ENCODE measurements at regions not wholly inside any gene's neighbourhood (a gene's known extent, or its start where the extent isn't known, plus 50 kb on each side); places are given as distances from the start of the nearest gene placed in this dataset.

GRCh38 chr12:98243190-98243589 is 272.2 kb upstream of the TMPO start:
- BruUV-seq (replicated peaks): no TSS peak
- intact Hi-C loops (cut with micrococcal nuclease; ENCODE audit: unreplicated experiment): no loop called here
- Histone ChIP-seq H4K20me1 (ENCODE audit: insufficient read depth, low read length) (no peaks in the 10 kb centered on the region), H3K36me3 (ENCODE audit: insufficient read depth, low read length) (no peaks in the 10 kb centered on the region), H2AFZ (ENCODE audit: low read length) (no peak overlapping the region), H3K9me2 (ENCODE audit: insufficient read depth, low read length) (no peaks in the 10 kb centered on the region; the same call in 1 of the 2 replicates), H3K4me1 (ENCODE audit: insufficient read depth, low read length, poor library complexity, severe bottlenecking) (peaks cover 16% of the 10 kb centered on the region), H3K4me3 (ENCODE audit: low read depth, low read length, poor library complexity, severe bottlenecking) (no peak overlapping the region), H3K79me2 (ENCODE audit: insufficient read depth, low read depth, low read length) (no peaks in the 10 kb centered on the region), H3K27ac (ENCODE audit: low read depth, low read length, poor library complexity, severe bottlenecking) (no peak overlapping the region), H3K9me3 (ENCODE audit: low read length) (peaks cover 6% of the 10 kb centered on the region; the same call in 1 of the 2 replicates), H3K4me2 (ENCODE audit: low read length) (no peak overlapping the region)
- DNase-seq (ENCODE audit: low spot score): no peak
- ChIA-PET CTCF (ENCODE audit: unreplicated experiment) (interaction anchor here (1.0 kb wide), 1 partner anchor 18 kb away, joined by 3 read pairs; no protein-coding TSS in a partner anchor), POLR2A (interaction anchor here (0.6 to 3.8 kb wide), 8 partner anchors 12 to 419 kb away, joined by 3 to 14 read pairs (median 4); no protein-coding TSS in a partner anchor)
- TF ChIP-seq EZH2phosphoT487 (IDR thresholded peaks at IDR 0.05; ENCODE audit: borderline replicate concordance, low read depth, low read length): no peak
- TF ChIP-seq, protein P1, sequence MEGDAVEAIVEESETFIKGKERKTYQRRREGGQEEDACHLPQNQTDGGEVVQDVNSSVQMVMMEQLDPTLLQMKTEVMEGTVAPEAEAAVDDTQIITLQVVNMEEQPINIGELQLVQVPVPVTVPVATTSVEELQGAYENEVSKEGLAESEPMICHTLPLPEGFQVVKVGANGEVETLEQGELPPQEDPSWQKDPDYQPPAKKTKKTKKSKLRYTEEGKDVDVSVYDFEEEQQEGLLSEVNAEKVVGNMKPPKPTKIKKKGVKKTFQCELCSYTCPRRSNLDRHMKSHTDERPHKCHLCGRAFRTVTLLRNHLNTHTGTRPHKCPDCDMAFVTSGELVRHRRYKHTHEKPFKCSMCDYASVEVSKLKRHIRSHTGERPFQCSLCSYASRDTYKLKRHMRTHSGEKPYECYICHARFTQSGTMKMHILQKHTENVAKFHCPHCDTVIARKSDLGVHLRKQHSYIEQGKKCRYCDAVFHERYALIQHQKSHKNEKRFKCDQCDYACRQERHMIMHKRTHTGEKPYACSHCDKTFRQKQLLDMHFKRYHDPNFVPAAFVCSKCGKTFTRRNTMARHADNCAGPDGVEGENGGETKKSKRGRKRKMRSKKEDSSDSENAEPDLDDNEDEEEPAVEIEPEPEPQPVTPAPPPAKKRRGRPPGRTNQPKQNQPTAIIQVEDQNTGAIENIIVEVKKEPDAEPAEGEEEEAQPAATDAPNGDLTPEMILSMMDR (conservative IDR thresholded peaks at IDR 0.05; ENCODE audit: low read length): no peak

DNA sequence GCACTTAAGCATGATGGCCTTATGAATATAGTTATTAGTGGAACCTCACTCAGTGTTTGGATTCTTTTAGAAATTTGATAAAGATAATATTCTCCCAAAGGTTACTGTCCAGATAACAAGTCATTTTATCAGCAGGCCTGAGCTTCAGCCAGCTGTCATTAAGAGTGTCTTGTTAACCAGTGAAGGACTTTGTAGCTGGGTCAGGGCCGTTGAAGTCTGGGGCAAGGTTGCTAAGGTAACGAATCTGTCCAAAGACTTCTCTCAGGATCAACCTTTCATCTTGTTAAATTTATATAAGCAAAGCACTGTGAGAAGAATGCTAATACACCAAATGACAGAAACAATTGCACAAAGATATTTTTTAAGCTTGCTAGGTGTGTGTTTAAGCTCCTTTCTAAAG is 271.3 kb upstream of the TMPO start:
- no peak overlapping the region for H3K27ac ChIP-seq (ENCODE audit: low read depth, low read length, poor library complexity, severe bottlenecking)
- no TSS peak for BruUV-seq (replicated peaks)
- no peaks in the 10 kb centered on the region for H3K36me3 ChIP-seq (ENCODE audit: insufficient read depth, low read length)
- no peak for DNase-seq (ENCODE audit: low spot score)
- no peaks in the 10 kb centered on the region; the same call in 1 of the 2 replicates for H3K9me2 ChIP-seq (ENCODE audit: insufficient read depth, low read length)
- no peak overlapping the region for H3K4me2 ChIP-seq (ENCODE audit: low read length)
- ChIA-PET CTCF (ENCODE audit: unreplicated experiment) (interaction anchor here (1.2 kb wide), 1 partner anchor 17 kb away, joined by 3 read pairs; no protein-coding TSS in a partner anchor), POLR2A (interaction anchor here (0.7 to 3.8 kb wide), 10 partner anchors 11 to 107 kb away, joined by 3 to 14 read pairs (median 3); no protein-coding TSS in a partner anchor)
- H3K4me1 ChIP-seq (ENCODE audit: insufficient read depth, low read length, poor library complexity, severe bottlenecking): peaks cover 13% of the 10 kb centered on the region
- H3K4me3 ChIP-seq (ENCODE audit: low read depth, low read length, poor library complexity, severe bottlenecking): no peak overlapping the region
- H2AFZ ChIP-seq (ENCODE audit: low read length): 0 out of 2 replicates have a peak overlapping the region, but pooled peaks have one; percentile 33
- intact Hi-C loops (cut with micrococcal nuclease; ENCODE audit: unreplicated experiment): no loop called here
- H3K79me2 ChIP-seq (ENCODE audit: insufficient read depth, low read depth, low read length): no peaks in the 10 kb centered on the region
- no peak for TF ChIP-seq EZH2phosphoT487 (IDR thresholded peaks at IDR 0.05; ENCODE audit: borderline replicate concordance, low read depth, low read length)
- TF ChIP-seq, protein P1 (conservative IDR thresholded peaks at IDR 0.05; ENCODE audit: low read length): no peak
- H4K20me1 ChIP-seq (ENCODE audit: insufficient read depth, low read length): no peaks in the 10 kb centered on the region
- H3K9me3 ChIP-seq (ENCODE audit: low read length): peaks cover 6% of the 10 kb centered on the region; the same call in 1 of the 2 replicates
